Neural cell (in vitro differentiated cells): ENCODE measurements at regions not wholly inside any gene's neighbourhood (a gene's known extent, or its start where the extent isn't known, plus 50 kb on each side); places are given as distances from the start of the nearest gene placed in this dataset.

Source experiments
- H2AFZ ChIP-seq: fragments of 200-600, 300-800 bp; sonication (generic), shearing (Covaris generic); 2 replicates; pipeline ENCODE4 v1.6.0; 2014; ENCODE audit warnings: low read depth, mild to moderate bottlenecking, antibody characterized with exemption, low read length, moderate library complexity
- H3F3A ChIP-seq: fragments of 200-600 bp; shearing (Covaris generic); 2 replicates; pipeline ENCODE4 v1.6.1; 2016; ENCODE audit warnings: mild to moderate bottlenecking, moderate library complexity, mixed read lengths, antibody characterized with exemption, low read length; ENCODE audit not compliant: insufficient read depth, poor library complexity, severe bottlenecking
- H3K27ac ChIP-seq: fragments of 200-600, 300-800 bp; sonication (generic), shearing (Covaris generic); 2 replicates; pipeline ENCODE4 v1.5.1; 2014; ENCODE audit warnings: mild to moderate bottlenecking, low read length, moderate library complexity
- H3K27me3 ChIP-seq: fragments of 300-800, 200-600 bp; sonication (generic), shearing (Covaris generic); 2 replicates; pipeline ENCODE4 v1.6.0; 2014; ENCODE audit warnings: mild to moderate bottlenecking, low read depth, low read length, moderate library complexity; ENCODE audit not compliant: insufficient read depth
- H3K36me3 ChIP-seq: fragments of 300-800, 200-600 bp; sonication (generic), shearing (Covaris generic); 2 replicates; pipeline ENCODE4 v1.5.1; 2014; ENCODE audit warnings: mild to moderate bottlenecking, antibody characterized with exemption, low read length, moderate library complexity; ENCODE audit not compliant: insufficient read depth
- H3K4me2 ChIP-seq: fragments of 300-800, 200-600 bp; sonication (generic), shearing (Covaris generic); 2 replicates; pipeline ENCODE4 v1.6.0; 2014; ENCODE audit warnings: mild to moderate bottlenecking, low read length
- H3K4me3 ChIP-seq: fragments of 300-800, 200-600 bp; sonication (generic), shearing (Covaris generic); 2 replicates; pipeline ENCODE4 v1.5.1; 2014; ENCODE audit warnings: mild to moderate bottlenecking, low read length, moderate library complexity
- H3K79me2 ChIP-seq: fragments of 200-600 bp; shearing (Covaris generic); replicated peaks from 2 replicates; pipeline ENCODE4 v1.6.0; 2014; ENCODE audit warnings: mild to moderate bottlenecking, low read length, moderate library complexity; ENCODE audit not compliant: insufficient read depth
- H3K9ac ChIP-seq: fragments of 300-800, 200-600 bp; sonication (generic), shearing (Covaris generic); 2 replicates; pipeline ENCODE4 v1.6.1; 2016; ENCODE audit warnings: mild to moderate bottlenecking, low read length, mixed read lengths
- H3K9me2 ChIP-seq: fragments of 200-600 bp; shearing (Covaris generic); 2 replicates; pipeline ENCODE4 v1.6.1; 2016; ENCODE audit warnings: mild to moderate bottlenecking, low read length, mixed read lengths; ENCODE audit not compliant: insufficient read depth
- H3K9me3 ChIP-seq: fragments of 200-600, 300-800 bp; sonication (generic), shearing (Covaris generic); 2 replicates; pipeline ENCODE4 v1.6.1; 2016; ENCODE audit warnings: mild to moderate bottlenecking, mixed run types, low read length, moderate library complexity, mixed read lengths
- H4K20me1 ChIP-seq: fragments of 200-600 bp; shearing (Covaris generic); 2 replicates; pipeline ENCODE4 v1.6.1; 2016; ENCODE audit warnings: mild to moderate bottlenecking, mixed run types; ENCODE audit not compliant: insufficient read depth
- EP300 ChIP-seq: fragments of 450-650 bp; conservative IDR thresholded peaks from 2 replicates; pipeline ENCODE4 v1.6.1; 2014; ENCODE audit warnings: antibody characterized with exemption, mild to moderate bottlenecking, moderate library complexity; ENCODE audit not compliant: poor library complexity, severe bottlenecking
- EZH2 ChIP-seq: fragments of 200-600, 300-800 bp; shearing (Covaris generic), sonication (generic); IDR thresholded peaks from 2 replicates; pipeline ENCODE4 v1.6.1; 2014; ENCODE audit warnings: antibody characterized with exemption, low read length, borderline replicate concordance, mild to moderate bottlenecking; ENCODE audit not compliant: insufficient read depth, poor library complexity, severe bottlenecking
- MXI1 ChIP-seq: fragments of 450-650 bp; conservative IDR thresholded peaks from 2 replicates; pipeline ENCODE4 v1.6.1; 2014; ENCODE audit warnings: antibody characterized with exemption, mild to moderate bottlenecking; ENCODE audit not compliant: poor library complexity, severe bottlenecking
- POLR2AphosphoS5 ChIP-seq: IDR thresholded peaks from 2 replicates; pipeline ENCODE4 v1.6.1; 2012
- RAD21 ChIP-seq: fragments of 450-650 bp; conservative IDR thresholded peaks from 2 replicates; pipeline ENCODE4 v1.6.1; 2014; ENCODE audit warnings: antibody characterized with exemption, mild to moderate bottlenecking, moderate library complexity
- REST ChIP-seq: IDR thresholded peaks from 2 replicates; pipeline ENCODE4 v1.6.1; 2012; ENCODE audit warnings: borderline replicate concordance
- SMC3 ChIP-seq: fragments of 450-650 bp; conservative IDR thresholded peaks from 2 replicates; pipeline ENCODE4 v1.6.1; 2014; ENCODE audit warnings: antibody characterized with exemption, mild to moderate bottlenecking, moderate library complexity; ENCODE audit not compliant: poor library complexity
- TAF1 ChIP-seq: IDR thresholded peaks from 2 replicates; pipeline ENCODE4 v1.6.1; 2012; ENCODE audit warnings: low read depth
- TF ChIP-seq, protein P1 (sequence below): fragments of 450-650 bp; IDR thresholded peaks from 2 replicates; pipeline ENCODE4 v1.5.1; 2014; ENCODE audit warnings: antibody characterized with exemption, mild to moderate bottlenecking, moderate library complexity; ENCODE audit not compliant: poor library complexity, severe bottlenecking

DNA sequence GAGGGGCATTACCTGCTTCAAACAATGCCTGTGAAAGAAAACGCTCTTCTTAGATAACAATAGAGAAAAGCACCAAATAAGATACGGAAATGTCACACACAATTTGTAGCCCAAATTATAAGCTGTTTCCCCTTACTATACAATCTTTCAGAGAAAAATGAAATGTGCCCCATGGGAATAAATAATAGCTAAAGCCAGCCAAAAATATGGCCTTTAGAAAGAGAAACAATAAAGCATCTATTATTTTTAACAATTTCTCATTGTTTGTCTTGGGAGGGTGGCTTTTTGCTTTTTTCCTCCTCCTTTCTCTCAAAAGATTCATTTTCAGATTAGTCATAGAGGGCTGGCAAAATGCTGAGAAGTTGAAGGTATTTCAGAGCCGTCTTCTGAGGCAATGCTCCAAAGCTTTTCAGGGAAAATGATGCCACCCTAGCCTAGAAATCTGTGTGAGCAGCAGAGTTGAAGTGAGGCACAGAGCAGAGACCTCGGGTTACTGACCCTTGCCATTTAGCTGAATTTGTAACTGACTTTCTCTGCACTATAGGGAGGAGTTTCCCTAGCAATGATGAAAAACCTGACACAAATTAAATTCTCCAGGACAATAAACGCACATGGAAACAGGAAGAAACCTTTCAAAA lies 86.3 kb upstream of the PRICKLE2 start (continued):
- TF ChIP-seq REST (no peak), SMC3 (no peak)

DNA sequence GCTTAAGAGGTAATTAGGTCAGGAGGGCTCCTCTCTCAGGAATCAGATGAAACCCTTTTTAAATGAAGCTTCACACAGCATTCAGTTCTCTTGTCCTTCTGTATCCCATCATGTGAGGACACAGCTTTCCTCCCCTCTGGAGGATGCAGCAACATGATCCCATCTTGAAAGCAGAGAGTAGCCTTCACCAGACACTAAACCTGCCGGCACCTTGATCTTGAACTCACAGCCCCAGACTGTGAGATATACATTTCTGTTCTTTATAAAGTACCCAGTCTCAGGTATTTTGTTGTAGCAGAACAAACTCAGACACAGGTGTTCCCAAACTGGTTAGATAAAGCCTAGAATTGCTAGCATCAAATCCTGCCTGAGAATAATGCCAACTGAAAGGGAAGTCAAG lies 83.7 kb upstream of the PRICKLE2 start:
- no peak overlapping the region for H3K27ac ChIP-seq
- no peak for TF ChIP-seq EZH2
- no peak for TF ChIP-seq TAF1
- TF ChIP-seq MXI1 = no peak
- no peak for TF ChIP-seq REST
- TF ChIP-seq EP300 = no peak
- TF ChIP-seq SMC3 = no peak
- no peak for TF ChIP-seq RAD21
- TF ChIP-seq POLR2AphosphoS5 = no peak
- TF ChIP-seq, protein P1, sequence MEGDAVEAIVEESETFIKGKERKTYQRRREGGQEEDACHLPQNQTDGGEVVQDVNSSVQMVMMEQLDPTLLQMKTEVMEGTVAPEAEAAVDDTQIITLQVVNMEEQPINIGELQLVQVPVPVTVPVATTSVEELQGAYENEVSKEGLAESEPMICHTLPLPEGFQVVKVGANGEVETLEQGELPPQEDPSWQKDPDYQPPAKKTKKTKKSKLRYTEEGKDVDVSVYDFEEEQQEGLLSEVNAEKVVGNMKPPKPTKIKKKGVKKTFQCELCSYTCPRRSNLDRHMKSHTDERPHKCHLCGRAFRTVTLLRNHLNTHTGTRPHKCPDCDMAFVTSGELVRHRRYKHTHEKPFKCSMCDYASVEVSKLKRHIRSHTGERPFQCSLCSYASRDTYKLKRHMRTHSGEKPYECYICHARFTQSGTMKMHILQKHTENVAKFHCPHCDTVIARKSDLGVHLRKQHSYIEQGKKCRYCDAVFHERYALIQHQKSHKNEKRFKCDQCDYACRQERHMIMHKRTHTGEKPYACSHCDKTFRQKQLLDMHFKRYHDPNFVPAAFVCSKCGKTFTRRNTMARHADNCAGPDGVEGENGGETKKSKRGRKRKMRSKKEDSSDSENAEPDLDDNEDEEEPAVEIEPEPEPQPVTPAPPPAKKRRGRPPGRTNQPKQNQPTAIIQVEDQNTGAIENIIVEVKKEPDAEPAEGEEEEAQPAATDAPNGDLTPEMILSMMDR = no peak
- H2AFZ ChIP-seq = no peak overlapping the region
- H3K36me3 ChIP-seq = no peaks in the 10 kb centered on the region
- no peak overlapping the region for H3K4me3 ChIP-seq
- H3K9me2 ChIP-seq = no peaks in the 10 kb centered on the region
- H3K9me3 ChIP-seq = no peaks in the 10 kb centered on the region
- H4K20me1 ChIP-seq = no peaks in the 10 kb centered on the region
- H3F3A ChIP-seq = no peaks in the 10 kb centered on the region
- no peaks in the 10 kb centered on the region for H3K27me3 ChIP-seq
- no peaks in the 10 kb centered on the region for H3K79me2 ChIP-seq
- H3K4me2 ChIP-seq = no peak overlapping the region
- H3K9ac ChIP-seq = no peak overlapping the region
